GM19463 (cell line): ENCODE measurements at regions not wholly inside any gene's neighbourhood (a gene's known extent, or its start where the extent isn't known, plus 50 kb on each side); places are given as distances from the start of the nearest gene placed in this dataset.
"Not testable (repeated sequence)": the region's sequence is repeated elsewhere in the genome, so short reads cannot be mapped to it uniquely, and the experiment has no call there.

Experiments
- ATAC-seq: cut with Tn5 transposase; IDR thresholded peaks from one replicate; pipeline ENCODE4 v1.9.1; 2021; ENCODE audit warnings: mild to moderate bottlenecking, moderate library complexity; ENCODE audit not compliant: unreplicated experiment

GRCh38 chr3:159751146-159751545, 237.5 kb upstream of the IL12A start:
- no peak for ATAC-seq

GRCh38 chr3:159751752-159752151, 236.9 kb upstream of the IL12A start:
- no peak for ATAC-seq

- ATAC-seq = not testable (repeated sequence)
These were observed 232.1 kb upstream of the IL12A start for GRCh38 chr3:159756279-159757207.

GRCh38 chr3:159757341-159758060, 231.1 kb upstream of the IL12A start:
- no peak for ATAC-seq

GRCh38 chr3:159760046-159760445, 228.6 kb upstream of the IL12A start:
- no peak for ATAC-seq

GRCh38 chr3:159761369-159761768, 227.3 kb upstream of the IL12A start:
- ATAC-seq = no peak

- no peak for ATAC-seq
These were observed 226.6 kb upstream of the IL12A start for GRCh38 chr3:159761848-159762635.

GRCh38 chr3:159763011-159763601, 225.5 kb upstream of the IL12A start:
- ATAC-seq = peak; percentile 34

GRCh38 chr3:159763602-159764489, 224.8 kb upstream of the IL12A start:
- ATAC-seq = peak; percentile 59

- ATAC-seq = no peak
These were observed 224.1 kb upstream of the IL12A start for GRCh38 chr3:159764490-159765029.

- no peak for ATAC-seq
These were observed 223.4 kb upstream of the IL12A start for GRCh38 chr3:159765030-159765859.

- no peak for ATAC-seq
These were observed 222.8 kb upstream of the IL12A start for GRCh38 chr3:159765860-159766294.

GRCh38 chr3:159766563-159767185, 222.0 kb upstream of the IL12A start:
- ATAC-seq = no peak

GRCh38 chr3:159770998-159771397, 217.6 kb upstream of the IL12A start:
- no peak for ATAC-seq

GRCh38 chr3:159771865-159772611, 216.6 kb upstream of the IL12A start:
- no peak for ATAC-seq

GRCh38 chr3:159773706-159774105, 214.9 kb upstream of the IL12A start:
- ATAC-seq = no peak

- ATAC-seq = no peak
These were observed 213.2 kb upstream of the IL12A start for GRCh38 chr3:159775372-159775961.
